COLO668 (cell line): ENCODE measurements at regions not wholly inside any gene's neighbourhood (a gene's known extent, or its start where the extent isn't known, plus 50 kb on each side); places are given as distances from the start of the nearest gene placed in this dataset.
"Not testable (repeated sequence)": the region's sequence is repeated elsewhere in the genome, so short reads cannot be mapped to it uniquely, and the experiment has no call there.

Experiments
- DNase-seq: peaks from one replicate; lab custom pipeline; 2025; ENCODE audit not compliant: unreplicated experiment; lab: John Stamatoyannopoulos, UW

GRCh38 chr5:56309262-56309826 is 76.2 kb upstream of the ANKRD55 start:
- DNase-seq = no peak

- no peak for DNase-seq
These were observed 74.7 kb upstream of the ANKRD55 start for GRCh38 chr5:56307714-56308333.

- DNase-seq = no peak
These were observed 73.5 kb upstream of the ANKRD55 start for GRCh38 chr5:56306433-56307150.

GRCh38 chr5:56305001-56305950 is 72.1 kb upstream of the ANKRD55 start:
- no peak for DNase-seq

- no peak for DNase-seq
These were observed 70.4 kb upstream of the ANKRD55 start for GRCh38 chr5:56303511-56303910.

- no peak for DNase-seq
These were observed 68.9 kb upstream of the ANKRD55 start for GRCh38 chr5:56302027-56302426.

GRCh38 chr5:56301069-56301468 is 67.9 kb upstream of the ANKRD55 start:
- no peak for DNase-seq

GRCh38 chr5:56299212-56299611 is 66.1 kb upstream of the ANKRD55 start:
- DNase-seq = no peak

GRCh38 chr5:56298336-56299090 is 65.4 kb upstream of the ANKRD55 start:
- DNase-seq = no peak

- no peak for DNase-seq
These were observed 64.7 kb upstream of the ANKRD55 start for GRCh38 chr5:56297851-56298250.

- DNase-seq = not testable (repeated sequence)
These were observed 62.2 kb upstream of the ANKRD55 start for GRCh38 chr5:56295311-56295710.

- no peak for DNase-seq
These were observed 61.2 kb upstream of the ANKRD55 start for GRCh38 chr5:56294354-56294753.

- DNase-seq = not testable (repeated sequence)
These were observed 59.7 kb upstream of the ANKRD55 start for GRCh38 chr5:56292874-56293273.

- no peak for DNase-seq
These were observed 58.7 kb upstream of the ANKRD55 start for GRCh38 chr5:56291661-56292374.

GRCh38 chr5:56291079-56291643 is 58.0 kb upstream of the ANKRD55 start:
- no peak for DNase-seq

GRCh38 chr5:56290378-56291078 is 57.4 kb upstream of the ANKRD55 start:
- DNase-seq = no peak

GRCh38 chr5:56289602-56289987 is 56.5 kb upstream of the ANKRD55 start:
- DNase-seq = no peak

GRCh38 chr5:56288873-56289601 is 55.9 kb upstream of the ANKRD55 start:
- no peak for DNase-seq
